ENCODE measurements at regions not wholly inside any gene's neighbourhood (a gene's known extent, or its start where the extent isn't known, plus 50 kb on each side); places are given as distances from the start of the nearest gene placed in this dataset.

DNA sequence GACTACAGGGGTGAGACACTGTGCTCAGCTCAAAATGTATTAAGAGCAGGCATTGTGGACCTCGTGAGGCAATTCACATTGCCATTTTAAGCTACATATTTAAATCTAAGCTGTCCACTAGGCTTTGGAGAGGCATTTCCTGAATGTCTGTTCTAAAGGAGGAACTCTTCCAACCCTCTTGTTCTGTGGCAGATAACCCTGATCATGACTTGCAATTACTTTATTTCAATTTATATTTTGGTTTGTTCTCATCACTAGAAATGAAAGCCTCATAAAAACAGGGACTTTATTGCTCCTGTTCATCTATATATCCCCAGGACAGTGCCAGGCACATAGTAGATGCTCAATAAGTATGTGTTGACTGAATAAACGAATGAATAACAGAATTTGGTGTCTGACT lies 84.0 kb upstream of the SALL4 start:
- TF ChIP-seq, protein P1, sequence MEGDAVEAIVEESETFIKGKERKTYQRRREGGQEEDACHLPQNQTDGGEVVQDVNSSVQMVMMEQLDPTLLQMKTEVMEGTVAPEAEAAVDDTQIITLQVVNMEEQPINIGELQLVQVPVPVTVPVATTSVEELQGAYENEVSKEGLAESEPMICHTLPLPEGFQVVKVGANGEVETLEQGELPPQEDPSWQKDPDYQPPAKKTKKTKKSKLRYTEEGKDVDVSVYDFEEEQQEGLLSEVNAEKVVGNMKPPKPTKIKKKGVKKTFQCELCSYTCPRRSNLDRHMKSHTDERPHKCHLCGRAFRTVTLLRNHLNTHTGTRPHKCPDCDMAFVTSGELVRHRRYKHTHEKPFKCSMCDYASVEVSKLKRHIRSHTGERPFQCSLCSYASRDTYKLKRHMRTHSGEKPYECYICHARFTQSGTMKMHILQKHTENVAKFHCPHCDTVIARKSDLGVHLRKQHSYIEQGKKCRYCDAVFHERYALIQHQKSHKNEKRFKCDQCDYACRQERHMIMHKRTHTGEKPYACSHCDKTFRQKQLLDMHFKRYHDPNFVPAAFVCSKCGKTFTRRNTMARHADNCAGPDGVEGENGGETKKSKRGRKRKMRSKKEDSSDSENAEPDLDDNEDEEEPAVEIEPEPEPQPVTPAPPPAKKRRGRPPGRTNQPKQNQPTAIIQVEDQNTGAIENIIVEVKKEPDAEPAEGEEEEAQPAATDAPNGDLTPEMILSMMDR (optimal IDR thresholded peaks at IDR 0.05 in 1 of 3, IDR thresholded peaks at IDR 0.05 in 1 of 3, conservative IDR thresholded peaks at IDR 0.05 in 1 of 3; ENCODE audit: extremely low read depth in 1 of 3, insufficient read depth in 2 of 3, low read length in 3 of 3): no peak
- TF ChIP-seq EZH2 (IDR thresholded peaks at IDR 0.05; ENCODE audit: low read length): no peak
